ENCODE measurements at regions not wholly inside any gene's neighbourhood (a gene's known extent, or its start where the extent isn't known, plus 50 kb on each side); places are given as distances from the start of the nearest gene placed in this dataset.
"Not testable (repeated sequence)": the region's sequence is repeated elsewhere in the genome, so short reads cannot be mapped to it uniquely, and the experiment has no call there.

DNA sequence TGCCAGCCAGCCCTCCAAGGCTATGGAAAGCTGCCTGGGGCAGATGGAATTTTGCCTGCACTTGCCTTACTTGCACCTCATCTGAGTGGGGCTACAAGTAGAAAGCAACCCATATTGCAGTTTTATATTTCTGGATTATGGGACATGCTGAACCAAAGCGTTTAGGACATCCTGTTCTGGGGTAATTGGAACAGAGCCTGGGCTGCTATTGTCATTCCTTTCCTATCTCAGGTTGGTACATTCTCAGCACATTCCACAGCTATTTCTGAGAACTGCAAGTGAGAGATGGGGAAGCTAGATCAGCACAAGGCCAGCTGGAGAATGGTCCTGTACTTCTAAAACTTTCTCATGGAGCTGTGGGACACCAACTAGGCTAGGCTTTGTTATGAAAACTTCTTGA is 713.8 kb downstream of the KCNT2 start:
- H3K27me3 Mint-ChIP-seq = no peaks in the 10 kb centered on the region
- no peak overlapping the region for H3K4me3 Mint-ChIP-seq
- no peak for ATAC-seq (replicated peaks; ENCODE audit: extremely low read depth, poor library complexity, severe bottlenecking)
- H3K36me3 Mint-ChIP-seq (ENCODE audit: insufficient read depth) = no peaks in the 10 kb centered on the region
- H3K9me3 Mint-ChIP-seq = peaks cover 17% of the 10 kb centered on the region
- no peak overlapping the region for H3K27ac Mint-ChIP-seq (ENCODE audit: low read depth)
- H3K4me1 Mint-ChIP-seq = no peaks in the 10 kb centered on the region
- no peak for DNase-seq (ENCODE audit: low spot score in 2 of 2)

DNA sequence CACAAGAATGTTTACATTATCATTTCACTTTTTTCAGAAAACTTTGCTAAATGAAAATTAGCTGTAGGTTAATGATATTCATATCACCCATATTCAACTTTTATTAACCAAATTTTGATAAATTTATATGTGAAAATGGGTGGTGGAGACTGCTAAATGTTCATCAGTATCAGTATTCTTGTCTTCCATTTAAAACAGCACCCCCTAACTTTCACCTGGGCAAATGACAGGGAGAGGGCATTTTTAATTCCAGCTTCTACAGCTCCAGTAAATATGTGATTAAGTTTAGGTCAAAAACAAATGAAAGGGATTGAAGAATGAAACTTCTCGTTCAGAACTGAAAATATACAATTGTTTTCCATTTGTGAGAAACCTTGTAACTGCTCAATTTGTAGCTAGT is 722.2 kb downstream of the KCNT2 start:
- no peaks in the 10 kb centered on the region for H3K36me3 Mint-ChIP-seq (ENCODE audit: insufficient read depth)
- peaks cover 24% of the 10 kb centered on the region for H3K9me3 Mint-ChIP-seq
- DNase-seq (ENCODE audit: low spot score in 2 of 2) (no peak), ATAC-seq (replicated peaks; ENCODE audit: extremely low read depth, poor library complexity, severe bottlenecking) (no peak)
- H3K27ac Mint-ChIP-seq (ENCODE audit: low read depth) = no peak overlapping the region
- no peaks in the 10 kb centered on the region for H3K27me3 Mint-ChIP-seq
- no peak overlapping the region for H3K4me3 Mint-ChIP-seq
- no peaks in the 10 kb centered on the region for H3K4me1 Mint-ChIP-seq

GRCh38 chr1:195878478-195878877 is 729.8 kb downstream of the KCNT2 start:
- peaks cover 16% of the 10 kb centered on the region for H3K9me3 Mint-ChIP-seq
- H3K27ac Mint-ChIP-seq (ENCODE audit: low read depth) = no peak overlapping the region
- H3K36me3 Mint-ChIP-seq (ENCODE audit: insufficient read depth) = no peaks in the 10 kb centered on the region
- DNase-seq (ENCODE audit: low spot score in 2 of 2) = no peak
- H3K4me1 Mint-ChIP-seq = no peaks in the 10 kb centered on the region
- no peak overlapping the region for H3K4me3 Mint-ChIP-seq
- H3K27me3 Mint-ChIP-seq = no peaks in the 10 kb centered on the region
- ATAC-seq (replicated peaks; ENCODE audit: extremely low read depth, poor library complexity, severe bottlenecking) = no peak

GRCh38 chr1:195876792-195877191 is 731.4 kb downstream of the KCNT2 start:
- DNase-seq (ENCODE audit: low spot score in 2 of 2) (no peak), ATAC-seq (replicated peaks; ENCODE audit: extremely low read depth, poor library complexity, severe bottlenecking) (no peak)
- Mint-ChIP-seq H3K27me3 (no peaks in the 10 kb centered on the region), H3K4me1 (no peaks in the 10 kb centered on the region), H3K27ac (ENCODE audit: low read depth) (no peak overlapping the region), H3K36me3 (ENCODE audit: insufficient read depth) (no peaks in the 10 kb centered on the region), H3K4me3 (no peak overlapping the region), H3K9me3 (peaks cover 20% of the 10 kb centered on the region)

- Mint-ChIP-seq H3K36me3 (ENCODE audit: insufficient read depth) (no peaks in the 10 kb centered on the region), H3K9me3 (peaks cover 20% of the 10 kb centered on the region), H3K27ac (ENCODE audit: low read depth) (no peak overlapping the region), H3K27me3 (no peaks in the 10 kb centered on the region), H3K4me3 (no peak overlapping the region), H3K4me1 (no peaks in the 10 kb centered on the region)
- DNase-seq (ENCODE audit: low spot score in 2 of 2) (no peak), ATAC-seq (replicated peaks; ENCODE audit: extremely low read depth, poor library complexity, severe bottlenecking) (no peak)
Measured at GRCh38 chr1:195872376-195872775, 735.9 kb downstream of the KCNT2 start.

DNA sequence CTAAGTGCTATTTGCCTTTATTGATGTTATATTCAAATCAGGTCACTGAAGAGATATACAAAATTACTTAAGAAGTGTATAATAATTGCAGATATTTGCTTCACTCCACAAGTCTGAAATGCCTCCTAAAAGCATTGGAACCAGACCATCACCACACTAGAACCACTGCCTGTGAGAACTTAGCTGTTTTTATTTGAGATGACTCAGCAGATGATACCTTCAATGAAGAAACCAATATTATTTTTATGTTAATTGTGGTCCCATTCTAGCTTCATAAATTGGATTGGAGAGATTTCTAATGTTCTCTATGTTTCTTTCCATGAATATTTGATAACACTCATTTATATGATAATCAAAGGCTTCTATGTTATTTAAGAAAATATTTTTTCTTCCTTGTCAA is 740.6 kb downstream of the KCNT2 start:
- Mint-ChIP-seq H3K36me3 (ENCODE audit: insufficient read depth) (no peaks in the 10 kb centered on the region), H3K27me3 (no peaks in the 10 kb centered on the region), H3K9me3 (peaks cover 11% of the 10 kb centered on the region), H3K4me3 (no peak overlapping the region), H3K4me1 (no peaks in the 10 kb centered on the region), H3K27ac (ENCODE audit: low read depth) (no peak overlapping the region)
- DNase-seq (ENCODE audit: low spot score in 2 of 2) (no peak), ATAC-seq (replicated peaks; ENCODE audit: extremely low read depth, poor library complexity, severe bottlenecking) (no peak)

- Mint-ChIP-seq H3K27ac (ENCODE audit: low read depth) (no peak overlapping the region), H3K9me3 (peaks cover 6% of the 10 kb centered on the region), H3K4me1 (no peaks in the 10 kb centered on the region), H3K27me3 (no peaks in the 10 kb centered on the region), H3K36me3 (ENCODE audit: insufficient read depth) (no peaks in the 10 kb centered on the region), H3K4me3 (no peak overlapping the region)
- DNase-seq (ENCODE audit: low spot score in 2 of 2) (no peak), ATAC-seq (replicated peaks; ENCODE audit: extremely low read depth, poor library complexity, severe bottlenecking) (no peak)
Measured at GRCh38 chr1:195866781-195867222, 741.4 kb downstream of the KCNT2 start.

DNA sequence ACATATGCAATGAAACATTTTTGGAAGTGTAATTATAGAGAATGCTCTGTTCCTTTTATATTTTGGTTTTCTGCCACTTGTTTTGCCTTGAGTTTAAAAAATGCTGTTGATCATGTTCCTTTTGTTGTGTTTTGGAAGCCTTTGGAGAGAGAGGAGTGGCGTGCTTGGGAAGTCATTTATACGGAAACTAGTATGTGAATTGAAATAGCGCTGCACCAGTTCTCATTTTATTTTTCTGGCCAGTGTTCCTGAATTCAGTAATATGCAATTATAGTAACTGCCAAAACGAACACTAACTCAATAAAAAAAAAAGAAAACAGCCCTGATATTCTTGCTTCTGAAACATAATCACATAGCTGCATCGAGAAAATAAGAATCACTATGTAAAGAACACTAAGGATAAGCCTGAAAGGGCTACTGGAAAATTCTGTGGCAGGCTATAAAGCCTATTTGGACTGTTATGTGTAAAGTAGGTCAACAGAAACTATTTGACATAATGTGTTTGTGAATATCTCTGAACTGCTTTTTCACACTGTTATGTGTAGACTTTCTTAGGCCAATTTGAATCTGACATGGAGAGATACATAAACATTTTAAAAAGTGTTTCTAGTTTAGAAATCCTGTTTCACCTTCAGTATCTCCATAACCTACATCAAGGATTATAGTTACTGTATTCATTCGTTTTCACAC is 742.0 kb downstream of the KCNT2 start:
- Mint-ChIP-seq H3K4me3 (no peak overlapping the region), H3K4me1 (no peaks in the 10 kb centered on the region), H3K36me3 (ENCODE audit: insufficient read depth) (no peaks in the 10 kb centered on the region), H3K27me3 (no peaks in the 10 kb centered on the region), H3K9me3 (peaks cover 6% of the 10 kb centered on the region), H3K27ac (ENCODE audit: low read depth) (no peak overlapping the region)
- no peak for ATAC-seq (replicated peaks; ENCODE audit: extremely low read depth, poor library complexity, severe bottlenecking)
- no peak for DNase-seq (ENCODE audit: low spot score in 2 of 2)

DNA sequence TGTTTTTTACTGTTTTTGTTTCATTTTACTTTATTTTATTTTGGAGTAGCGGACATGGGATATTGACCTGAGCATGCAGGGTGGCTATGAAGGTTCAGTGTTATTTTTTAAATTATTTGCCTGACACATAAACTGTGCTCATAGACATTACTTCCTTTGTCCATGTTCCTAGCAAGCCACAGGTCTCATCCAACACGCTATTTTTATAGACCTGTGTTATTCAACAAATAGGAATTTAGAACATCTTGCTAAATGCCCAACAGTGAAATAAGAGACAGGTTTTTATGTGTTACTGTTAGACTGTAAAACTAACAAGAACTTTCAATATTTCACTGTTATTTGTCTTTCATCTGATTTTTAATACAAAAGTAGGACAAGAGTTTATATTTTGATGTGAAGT is 756.4 kb downstream of the KCNT2 start:
- H3K9me3 Mint-ChIP-seq = peaks cover 27% of the 10 kb centered on the region
- no peak overlapping the region for H3K4me3 Mint-ChIP-seq
- no peaks in the 10 kb centered on the region for H3K27me3 Mint-ChIP-seq
- H3K4me1 Mint-ChIP-seq = no peaks in the 10 kb centered on the region
- H3K36me3 Mint-ChIP-seq (ENCODE audit: insufficient read depth) = no peaks in the 10 kb centered on the region
- H3K27ac Mint-ChIP-seq (ENCODE audit: low read depth) = no peak overlapping the region
- no peak for ATAC-seq (replicated peaks; ENCODE audit: extremely low read depth, poor library complexity, severe bottlenecking)
- no peak for DNase-seq (ENCODE audit: low spot score in 2 of 2)

DNA sequence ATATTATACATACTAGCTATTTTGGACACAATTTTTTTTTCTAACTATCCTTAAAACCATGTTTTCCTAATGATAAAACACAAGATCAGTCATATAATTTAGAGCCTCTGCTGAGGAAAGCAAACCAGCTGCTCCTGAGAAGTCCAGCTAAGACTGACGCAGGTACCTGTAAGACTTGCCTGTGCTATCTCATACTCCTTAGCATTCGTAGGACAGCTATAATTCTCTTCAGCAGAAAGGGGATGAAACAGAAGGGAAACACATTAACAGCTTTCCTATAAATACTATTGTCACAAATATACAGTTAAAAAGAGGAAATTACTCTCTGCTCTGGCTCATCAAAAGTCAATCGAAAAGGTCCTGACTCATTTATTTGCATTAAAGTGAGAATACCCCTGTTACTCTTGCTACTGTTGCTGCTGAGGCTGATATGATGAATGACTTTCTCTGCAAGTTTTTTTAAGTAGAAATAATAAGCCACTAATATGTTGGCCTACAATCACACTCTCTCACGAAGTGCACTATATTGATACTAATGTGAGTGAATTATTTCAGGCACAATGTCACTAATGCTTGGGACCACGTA is 757.1 kb downstream of the KCNT2 start:
- Mint-ChIP-seq H3K4me3 (no peak overlapping the region), H3K9me3 (peaks cover 20% of the 10 kb centered on the region), H3K36me3 (ENCODE audit: insufficient read depth) (no peaks in the 10 kb centered on the region), H3K4me1 (no peaks in the 10 kb centered on the region), H3K27ac (ENCODE audit: low read depth) (no peak overlapping the region), H3K27me3 (no peaks in the 10 kb centered on the region)
- DNase-seq (ENCODE audit: low spot score in 2 of 2) (no peak), ATAC-seq (replicated peaks; ENCODE audit: extremely low read depth, poor library complexity, severe bottlenecking) (no peak)

DNA sequence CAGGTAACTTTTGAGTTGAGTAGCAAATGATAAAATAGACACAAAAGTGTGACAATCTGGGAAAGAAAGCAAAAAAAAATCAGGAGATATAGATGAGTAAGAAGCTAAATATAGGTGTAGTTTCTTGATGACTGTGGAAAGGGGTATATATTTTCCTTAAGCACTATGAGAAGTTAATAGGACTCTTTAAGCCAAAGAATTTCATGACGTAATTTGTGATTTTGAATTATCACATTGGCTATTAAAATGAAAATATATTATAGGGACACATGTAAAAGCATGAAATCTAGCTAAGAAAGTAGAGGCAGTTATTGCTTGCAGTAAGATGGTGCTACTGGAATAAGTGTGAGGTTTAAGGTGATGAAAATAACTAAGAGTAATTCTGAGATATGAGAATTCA is 759.1 kb downstream of the KCNT2 start:
- DNase-seq (ENCODE audit: low spot score in 2 of 2) (no peak), ATAC-seq (replicated peaks; ENCODE audit: extremely low read depth, poor library complexity, severe bottlenecking) (no peak)
- Mint-ChIP-seq H3K36me3 (ENCODE audit: insufficient read depth) (no peaks in the 10 kb centered on the region), H3K27ac (ENCODE audit: low read depth) (no peak overlapping the region), H3K9me3 (peaks cover 13% of the 10 kb centered on the region), H3K4me3 (no peak overlapping the region), H3K27me3 (no peaks in the 10 kb centered on the region), H3K4me1 (no peaks in the 10 kb centered on the region)

GRCh38 chr1:195847957-195848875 is 760.0 kb downstream of the KCNT2 start:
- not testable (repeated sequence) for H3K4me3 Mint-ChIP-seq; H3K4me1 Mint-ChIP-seq; ATAC-seq (replicated peaks; ENCODE audit: extremely low read depth, poor library complexity, severe bottlenecking); H3K27ac Mint-ChIP-seq (ENCODE audit: low read depth); H3K36me3 Mint-ChIP-seq (ENCODE audit: insufficient read depth); DNase-seq (ENCODE audit: low spot score in 2 of 2); H3K27me3 Mint-ChIP-seq
- H3K9me3 Mint-ChIP-seq = peaks cover 23% of the 10 kb centered on the region

DNA sequence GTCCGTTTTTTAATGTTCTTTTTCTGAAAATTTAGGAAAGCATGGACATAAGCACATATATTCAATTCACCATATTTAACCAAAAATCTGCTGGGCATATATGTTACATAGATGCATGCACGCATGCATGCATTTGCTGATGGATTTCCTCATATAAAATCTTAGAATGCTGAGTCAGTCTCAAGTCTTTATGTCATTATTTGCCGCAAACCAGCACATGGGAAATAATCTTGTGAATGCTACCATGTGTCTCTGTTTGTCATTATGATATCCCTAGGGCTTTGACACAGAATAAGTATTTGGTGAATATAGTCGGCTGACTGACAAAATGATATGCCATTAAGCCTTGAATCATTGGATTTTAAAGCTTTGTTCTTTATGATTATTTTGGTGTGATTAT is 776.5 kb downstream of the KCNT2 start:
- DNase-seq (ENCODE audit: low spot score in 2 of 2) (no peak), ATAC-seq (replicated peaks; ENCODE audit: extremely low read depth, poor library complexity, severe bottlenecking) (no peak)
- Mint-ChIP-seq H3K9me3 (peaks cover 10% of the 10 kb centered on the region), H3K4me3 (no peak overlapping the region), H3K27ac (ENCODE audit: low read depth) (no peak overlapping the region), H3K36me3 (ENCODE audit: insufficient read depth) (no peaks in the 10 kb centered on the region), H3K4me1 (no peaks in the 10 kb centered on the region), H3K27me3 (no peaks in the 10 kb centered on the region)
